ENCODE measurements at regions not wholly inside any gene's neighbourhood (a gene's known extent, or its start where the extent isn't known, plus 50 kb on each side); places are given as distances from the start of the nearest gene placed in this dataset.

- TF ChIP-seq EZH2 (IDR thresholded peaks at IDR 0.05), result no peak
- no peak for TF ChIP-seq POLR2AphosphoS5 (IDR thresholded peaks at IDR 0.05; ENCODE audit: borderline replicate concordance, low read depth, low read length)
- TF ChIP-seq FOXP2 (optimal IDR thresholded peaks at IDR 0.05; ENCODE audit: control extremely low read depth, extremely low read length, insufficient read depth), result no peak
These were observed 120.1 kb upstream of the PLXNA4 start for GRCh38 chr7:132696332-132696731.

Measured in SK-N-MC (cell line).